Middle frontal gyrus (tissue), 1 donor: ENCODE measurements at regions not wholly inside any gene's neighbourhood (a gene's known extent, or its start where the extent isn't known, plus 50 kb on each side); places are given as distances from the start of the nearest gene placed in this dataset.

Experiments
- DNase-seq: peaks from one replicate; pipeline ENCODE4 v3.0.0-alpha.2; 2015; ENCODE audit warnings: low spot score; ENCODE audit errors: extremely low spot score

DNA sequence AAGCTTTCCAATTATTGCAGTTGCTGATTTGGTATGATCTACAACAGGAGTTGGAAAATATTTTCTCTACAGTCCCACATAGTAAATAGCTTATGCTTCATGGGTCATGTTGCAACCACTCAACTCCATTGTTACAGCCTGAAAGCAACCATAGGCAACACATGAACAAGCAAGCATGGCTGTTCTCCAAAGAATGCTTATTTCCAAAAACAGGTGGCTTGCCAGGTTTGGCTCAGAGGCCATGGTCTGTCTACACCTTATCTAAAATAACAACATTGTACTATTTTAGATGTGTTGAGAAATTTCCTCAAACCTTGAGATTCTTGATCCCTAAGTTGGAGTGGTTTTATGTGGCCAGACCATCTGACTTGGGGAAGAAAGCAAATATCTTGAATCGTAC lies 153.9 kb upstream of the MPPED2 start:
- DNase-seq: no peak

DNA sequence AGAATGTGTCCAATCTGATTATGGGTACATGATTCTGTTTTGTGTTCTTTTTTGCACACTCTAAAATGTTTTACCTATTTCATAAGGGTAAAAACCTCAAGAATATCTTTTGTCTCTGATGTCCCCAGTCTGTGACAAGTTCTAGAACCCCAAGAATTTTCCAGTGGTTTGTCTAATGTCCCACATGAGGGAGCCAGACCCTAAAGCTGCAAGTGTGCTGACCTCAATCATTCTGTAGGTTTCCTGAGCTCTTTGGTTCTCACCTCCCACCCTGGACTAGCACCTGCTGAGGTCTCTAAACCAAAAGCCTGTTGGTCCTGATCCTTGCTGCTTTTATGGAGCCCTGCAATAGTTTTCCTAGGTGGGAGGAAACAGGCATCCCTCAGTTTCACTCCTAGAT lies 149.8 kb upstream of the MPPED2 start:
- no peak for DNase-seq

DNA sequence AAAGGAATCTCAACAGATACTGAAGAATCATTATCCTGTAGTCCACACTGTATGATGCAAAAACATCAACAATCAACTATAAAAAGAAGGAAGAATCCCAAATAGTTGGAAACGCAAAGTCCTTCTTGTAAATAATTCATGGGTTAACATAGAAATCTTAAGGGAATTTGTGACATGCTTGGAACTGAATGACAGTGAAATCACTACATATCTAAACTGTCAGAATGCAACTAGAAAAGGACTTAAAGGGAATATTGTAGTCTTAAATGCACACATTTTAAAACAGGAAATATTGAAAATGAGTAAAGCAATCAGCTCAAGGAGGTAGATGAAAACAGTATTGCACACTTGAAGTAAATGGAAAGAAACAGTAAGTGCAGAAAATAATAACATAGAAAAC lies 147.6 kb upstream of the MPPED2 start:
- no peak for DNase-seq

DNA sequence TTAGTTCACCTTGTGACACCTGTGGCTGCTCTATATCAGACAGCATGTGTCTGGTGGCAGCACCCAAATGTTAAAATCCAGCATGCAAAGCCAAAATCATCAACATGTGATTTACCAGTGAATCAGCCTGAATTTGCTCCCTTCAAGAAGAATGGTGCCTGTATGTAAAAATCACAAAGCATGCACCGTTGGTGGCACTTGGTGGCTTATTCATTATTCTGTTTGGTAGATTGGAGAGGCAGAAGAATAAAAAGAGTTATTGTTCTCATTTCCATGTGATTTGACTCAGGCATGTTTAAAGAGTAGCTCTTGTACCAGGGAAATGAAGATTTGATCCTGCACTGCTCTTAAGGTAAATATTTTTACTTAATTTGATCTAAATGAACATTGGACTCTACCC lies 143.9 kb upstream of the MPPED2 start:
- no peak for DNase-seq

DNA sequence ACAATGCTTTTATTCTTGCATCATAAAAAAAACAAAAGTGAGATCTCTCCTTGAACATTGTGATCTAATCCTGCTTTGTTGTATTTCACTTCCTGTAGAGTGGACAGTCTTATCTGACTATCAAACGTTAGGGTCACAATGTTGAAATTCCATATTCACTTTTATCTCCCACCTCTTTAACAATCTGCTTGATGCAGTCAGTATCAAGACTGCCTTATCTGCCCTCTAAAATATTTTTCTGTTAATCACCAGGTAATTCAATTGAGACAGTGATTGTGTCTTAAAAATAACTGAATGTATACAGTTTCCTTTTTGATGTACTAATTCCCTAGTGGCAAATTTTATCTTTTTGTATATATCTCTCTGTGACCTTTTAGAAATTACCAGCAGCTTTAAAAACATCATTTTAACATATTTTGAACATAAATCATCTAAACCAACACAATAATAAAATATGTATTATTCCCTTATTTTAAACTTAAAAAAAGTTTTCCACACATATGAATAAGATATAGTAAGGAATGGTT lies 143.1 kb upstream of the MPPED2 start:
- DNase-seq: no peak

DNA sequence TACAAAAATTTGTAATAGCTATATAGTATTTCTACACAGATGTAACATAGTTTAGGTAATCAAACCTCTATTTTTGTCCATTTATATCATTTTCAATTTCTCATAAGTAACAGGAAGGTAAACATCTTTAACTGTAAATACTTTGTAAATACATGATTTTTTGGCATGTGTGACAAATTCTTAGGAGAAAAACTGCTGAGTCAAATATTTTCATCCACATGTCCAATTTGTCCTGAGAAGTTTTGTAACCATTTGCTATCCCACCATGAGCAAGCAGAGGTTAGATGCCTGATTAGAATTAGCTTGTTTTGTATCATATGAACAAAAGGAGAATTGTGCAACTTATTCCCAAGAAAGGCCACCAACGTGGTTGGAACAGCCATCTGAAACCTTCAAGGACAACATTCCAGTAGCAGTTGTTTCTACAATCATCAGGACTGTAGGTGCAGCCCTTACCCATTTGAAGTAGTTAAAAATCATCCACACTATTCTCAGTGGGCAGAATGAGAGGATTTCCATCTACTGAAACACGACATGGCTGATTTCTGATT lies 139.6 kb upstream of the MPPED2 start:
- DNase-seq: no peak

DNA sequence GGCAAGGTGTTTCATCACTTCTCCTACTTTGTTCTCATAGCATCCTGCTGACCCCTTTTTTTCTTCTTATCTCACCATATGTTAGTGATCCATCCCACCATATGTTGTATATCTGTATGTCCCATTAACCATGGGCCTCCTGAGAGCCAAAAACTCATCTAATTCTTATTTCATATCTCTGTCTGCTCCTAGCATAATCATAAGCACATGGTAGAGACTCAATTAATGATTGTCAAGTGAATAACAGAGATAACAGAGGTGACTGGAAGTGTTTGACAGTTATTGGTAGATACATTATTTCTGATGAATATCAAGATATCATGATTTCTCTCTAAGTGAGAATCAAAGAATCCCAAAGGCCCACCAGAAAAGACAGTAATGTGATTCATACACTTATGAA lies 138.1 kb upstream of the MPPED2 start:
- DNase-seq: no peak

DNA sequence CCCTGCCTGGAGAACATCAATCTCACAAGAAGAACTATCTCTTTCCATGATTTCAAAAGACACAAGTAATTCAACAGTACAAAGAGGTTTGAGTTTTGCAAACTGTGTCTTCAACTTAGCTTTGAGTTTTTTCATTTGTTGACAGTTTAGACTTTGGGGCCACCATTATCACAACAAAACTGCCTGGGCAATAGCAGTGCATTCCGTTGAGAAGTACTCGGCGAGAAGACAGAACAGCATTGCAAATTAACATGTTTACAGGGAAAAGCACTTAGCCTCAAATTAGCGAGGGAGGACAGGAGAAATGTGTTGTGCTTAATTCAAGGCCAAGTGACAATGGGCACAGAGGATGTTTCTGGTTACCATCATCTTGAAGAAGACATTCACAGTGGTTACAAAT lies 133.2 kb upstream of the MPPED2 start:
- DNase-seq: no peak

DNA sequence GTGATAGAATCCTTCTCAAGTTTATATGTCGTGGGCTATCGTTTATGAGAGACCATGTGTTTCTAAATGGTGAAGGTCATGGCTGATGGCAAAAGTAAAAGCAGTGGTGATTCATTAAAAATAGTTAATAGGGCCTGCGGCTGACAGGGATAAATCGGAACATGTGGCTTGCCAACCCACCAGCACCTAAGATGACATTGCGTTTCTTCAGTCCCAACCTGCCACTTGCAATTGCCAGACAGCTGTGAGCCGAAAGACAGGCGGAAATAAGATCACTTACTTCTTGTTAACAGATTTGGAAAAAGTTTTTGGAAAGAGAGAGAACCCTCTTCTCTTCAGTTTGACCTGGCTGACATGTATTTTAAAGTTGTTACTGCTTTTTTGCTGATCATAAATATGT lies 131.5 kb upstream of the MPPED2 start:
- DNase-seq: no peak

DNA sequence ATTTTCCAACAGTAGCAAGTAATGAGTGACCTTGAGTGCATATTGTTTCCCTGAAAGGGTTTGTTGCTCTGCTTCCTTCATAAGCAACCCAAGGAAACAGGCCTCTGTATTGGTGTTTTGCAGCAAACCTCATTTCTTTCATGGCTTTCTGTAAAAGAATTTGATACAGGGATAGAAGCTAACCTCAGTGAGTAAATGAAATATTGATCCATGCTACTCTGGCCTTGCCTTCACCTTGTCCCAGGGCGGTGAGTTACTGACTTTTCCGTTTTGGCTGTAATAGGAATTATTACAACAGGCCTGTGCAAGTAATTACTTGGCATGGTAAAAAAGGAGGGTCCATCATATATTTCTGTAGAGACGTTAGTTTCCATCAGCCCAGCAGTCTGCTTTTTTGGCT lies 130.9 kb upstream of the MPPED2 start:
- no peak for DNase-seq

DNA sequence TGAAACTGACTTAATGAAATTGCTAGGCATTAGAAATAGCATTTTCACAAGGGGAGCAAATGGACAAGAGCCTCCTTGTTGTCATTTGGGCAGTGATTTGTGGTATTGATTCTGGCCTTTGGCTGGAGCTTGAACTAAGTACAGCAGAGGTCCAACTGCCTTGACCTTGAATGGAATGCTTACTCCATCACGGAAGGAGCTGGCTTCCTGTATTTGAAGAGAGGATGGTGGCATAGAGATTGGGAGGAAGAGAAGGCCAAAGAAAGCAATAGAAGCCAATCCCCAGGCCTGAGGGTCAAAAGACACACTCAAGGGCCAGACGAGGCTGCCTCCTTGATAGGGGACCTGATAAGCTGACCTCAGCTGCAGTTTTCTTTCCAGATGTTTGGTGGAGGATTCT lies 126.6 kb upstream of the MPPED2 start:
- DNase-seq: no peak

DNA sequence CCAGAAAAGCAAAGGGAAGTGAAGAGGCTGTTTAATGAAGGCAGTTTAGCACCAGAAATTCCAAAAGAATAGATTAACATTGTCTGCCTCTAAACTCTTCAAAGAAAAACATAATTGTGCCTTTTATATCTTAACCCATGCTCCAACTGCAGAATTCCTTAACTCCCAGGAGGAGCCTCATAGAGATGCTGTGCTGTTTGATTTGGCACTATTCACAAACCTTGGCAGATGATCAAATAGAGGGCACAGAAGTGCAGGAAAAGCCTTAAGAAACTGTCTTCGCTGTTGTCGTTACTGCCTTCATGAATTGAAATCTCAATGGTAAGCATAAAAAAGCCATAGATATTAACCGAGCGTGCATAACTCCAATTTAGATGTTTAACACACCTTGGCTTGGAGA lies 124.1 kb upstream of the MPPED2 start:
- no peak for DNase-seq

DNA sequence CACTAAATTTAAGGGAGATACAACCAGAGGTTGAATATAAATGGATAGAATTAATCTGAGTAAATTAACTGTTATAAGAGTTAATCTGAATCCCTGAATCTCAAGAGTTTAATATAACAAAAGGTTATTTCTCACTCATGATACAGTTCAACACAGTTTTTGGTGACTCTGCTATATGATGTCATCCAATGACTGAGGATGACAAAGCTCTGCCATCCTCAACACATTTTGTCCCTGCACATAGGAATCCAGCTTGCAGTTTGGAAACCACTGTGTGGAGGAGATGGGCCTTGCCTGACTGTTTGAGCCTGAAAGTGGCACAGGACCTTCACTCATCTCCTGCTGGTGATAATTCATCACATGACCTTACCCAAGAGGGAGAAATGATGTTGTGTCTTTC lies 121.0 kb upstream of the MPPED2 start:
- no peak for DNase-seq

DNA sequence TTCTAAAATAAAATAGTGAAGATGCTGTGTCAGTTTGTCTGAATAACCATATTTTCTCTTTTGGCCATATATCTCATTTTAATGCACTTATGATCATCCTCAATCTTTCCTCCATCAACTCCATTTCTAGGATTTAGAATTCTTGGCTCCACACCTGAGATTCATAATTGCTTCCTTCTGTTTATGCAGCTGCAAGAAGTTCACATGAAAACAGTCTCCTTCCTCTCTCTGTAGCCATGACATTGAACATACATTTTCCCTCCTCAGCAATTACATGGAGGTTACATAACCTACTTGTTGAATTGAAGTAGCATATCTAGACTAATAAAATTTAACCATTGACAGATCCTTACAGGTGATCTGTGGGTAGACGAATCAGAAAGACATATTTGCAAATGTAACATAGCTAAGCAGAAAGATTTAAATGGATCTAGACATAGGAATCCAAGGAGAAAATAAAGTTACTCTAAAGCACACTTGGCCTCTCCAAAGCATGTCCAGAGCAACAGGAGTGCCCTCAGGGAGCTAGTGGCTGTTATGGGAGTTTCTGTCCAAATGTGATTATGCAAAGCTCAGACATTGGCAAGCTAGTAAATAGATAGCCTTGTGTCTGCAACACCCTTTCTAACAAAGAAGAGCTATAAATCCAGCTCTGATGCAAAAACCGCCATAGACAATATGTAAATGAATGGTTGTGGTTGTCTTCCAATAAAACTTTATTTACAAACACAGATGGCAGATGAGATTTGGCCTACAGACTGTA lies 119.9 kb upstream of the MPPED2 start:
- no peak for DNase-seq

DNA sequence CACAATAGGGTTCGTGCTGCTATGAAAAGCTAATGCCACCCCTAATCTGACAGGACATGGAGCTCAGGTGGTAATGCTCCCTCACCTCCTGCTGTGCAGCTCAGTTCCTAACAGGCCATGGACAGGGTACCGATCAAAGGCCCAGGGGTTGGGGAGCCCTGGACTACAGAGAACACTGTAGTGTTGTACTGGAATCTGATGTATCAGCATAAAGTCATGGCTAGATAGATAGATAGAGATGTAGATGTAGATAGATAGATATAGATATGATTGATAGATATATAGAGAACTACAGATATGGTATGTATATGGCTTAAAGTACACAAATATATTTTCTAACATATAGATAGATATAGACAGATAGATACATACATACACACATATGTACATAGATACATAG lies 112.3 kb upstream of the MPPED2 start:
- no peak for DNase-seq

DNA sequence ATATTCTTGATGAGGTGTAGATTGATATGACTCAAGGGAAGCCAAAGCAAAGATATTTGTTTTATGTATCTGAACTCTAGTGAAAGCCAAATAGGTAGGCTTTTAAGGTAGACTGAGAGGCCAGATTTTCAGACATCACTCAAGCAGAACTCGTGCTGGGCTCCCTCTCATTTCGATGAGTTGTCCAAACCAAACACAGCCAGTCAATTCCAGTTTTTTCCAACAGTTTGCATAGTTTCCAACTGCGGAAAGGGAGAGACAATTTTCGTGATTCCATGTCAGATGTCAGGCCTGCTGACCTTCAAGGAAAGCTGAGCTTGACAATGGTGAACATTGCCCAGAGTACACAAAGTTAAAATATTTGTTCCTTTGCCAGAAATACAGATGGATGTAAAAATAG lies 110.9 kb upstream of the MPPED2 start:
- DNase-seq: no peak

DNA sequence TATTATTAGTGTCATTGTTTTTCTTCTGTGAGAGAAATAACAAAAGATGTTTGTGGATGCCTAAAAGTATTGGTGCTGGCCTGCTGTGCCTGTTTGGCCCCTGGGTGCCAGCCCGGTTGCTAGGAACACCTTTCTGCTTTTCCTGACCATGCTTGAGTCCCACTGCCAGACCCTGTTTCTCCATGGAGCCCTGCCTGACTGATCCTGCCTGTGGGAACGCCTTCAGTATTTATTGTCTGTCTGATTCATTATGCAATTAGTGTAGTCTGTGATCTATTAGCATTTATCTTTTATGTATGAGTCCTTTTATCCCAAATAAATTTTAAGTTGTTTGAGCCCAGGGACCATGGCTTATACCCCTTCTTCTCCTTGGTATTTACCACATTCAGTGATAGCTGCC lies 98.6 kb upstream of the MPPED2 start:
- DNase-seq: no peak

DNA sequence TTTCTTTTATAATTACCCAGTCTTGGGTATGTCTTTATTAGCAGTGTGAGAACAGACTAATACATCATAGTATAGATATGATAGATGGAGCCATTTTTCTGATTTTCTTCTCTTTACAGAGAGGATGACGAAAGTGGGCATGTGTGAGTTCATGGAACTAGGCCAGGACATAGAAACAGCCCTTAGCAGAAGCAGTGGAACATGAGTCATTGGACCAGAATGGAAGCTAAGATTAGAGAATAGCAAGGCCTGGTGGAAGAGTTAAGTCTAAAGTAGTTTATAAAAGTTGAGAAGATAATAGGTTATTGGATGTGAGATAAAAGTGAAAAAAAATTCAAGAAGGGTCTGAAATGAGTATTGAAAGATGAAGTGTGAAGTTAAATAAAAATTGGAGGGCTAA lies 97.0 kb upstream of the MPPED2 start:
- DNase-seq: no peak

DNA sequence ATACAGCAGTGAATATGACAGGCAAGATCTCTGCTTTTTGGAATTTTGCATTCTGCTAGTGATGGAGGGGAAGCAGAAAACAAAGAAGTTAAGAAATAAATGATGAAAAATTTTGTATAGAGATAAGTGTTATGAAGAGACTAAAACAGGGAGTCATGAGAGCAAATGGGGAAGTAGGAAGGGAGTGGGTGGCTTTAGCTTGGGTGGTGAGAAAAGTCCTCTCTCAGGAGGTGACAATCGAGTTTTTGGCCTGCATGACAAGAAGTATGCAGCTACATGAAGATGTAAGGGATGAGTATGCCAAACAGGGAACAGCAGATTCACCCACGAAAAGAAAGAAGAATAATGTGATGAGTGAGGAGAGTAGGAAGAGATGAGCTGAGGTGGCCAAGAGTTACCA lies 80.7 kb upstream of the MPPED2 start:
- no peak for DNase-seq

DNA sequence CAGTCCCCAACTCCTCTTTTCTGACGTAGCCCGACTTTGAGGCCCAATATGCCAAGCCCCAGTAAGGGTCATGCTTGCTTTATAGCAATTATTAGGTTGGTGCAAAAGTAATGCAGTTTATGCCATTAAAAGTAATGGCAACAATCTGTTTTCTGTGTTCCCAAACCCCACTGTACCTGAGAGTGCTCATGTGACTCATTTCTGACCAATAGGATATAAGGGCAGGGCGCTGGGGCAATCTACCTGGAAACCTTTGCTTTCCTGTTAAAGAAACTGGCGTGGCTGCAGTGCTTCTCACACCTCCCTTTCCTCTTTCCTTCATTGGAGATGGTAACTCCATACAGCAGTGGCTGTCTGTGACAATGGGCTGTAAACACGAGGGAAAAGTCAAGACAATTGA lies 78.9 kb upstream of the MPPED2 start:
- DNase-seq: no peak

DNA sequence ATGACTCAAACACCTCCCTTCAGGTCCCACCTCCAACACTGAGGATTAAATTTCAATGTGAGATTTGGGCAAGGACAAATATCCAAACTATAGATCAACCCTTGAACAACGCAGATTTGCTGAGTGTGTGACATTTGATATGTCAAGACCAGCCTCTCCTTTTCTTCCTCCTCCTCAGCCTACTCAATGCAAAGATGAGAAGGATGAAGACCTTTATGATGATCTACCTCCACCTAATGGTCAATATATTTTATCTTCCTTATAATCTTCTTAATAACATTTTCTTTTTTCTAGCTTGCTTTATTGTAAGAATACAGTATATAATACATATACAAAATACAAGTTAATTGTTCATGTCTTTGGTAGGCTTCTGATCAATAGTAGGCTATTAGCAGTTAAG lies 67.5 kb upstream of the MPPED2 start:
- DNase-seq: no peak

DNA sequence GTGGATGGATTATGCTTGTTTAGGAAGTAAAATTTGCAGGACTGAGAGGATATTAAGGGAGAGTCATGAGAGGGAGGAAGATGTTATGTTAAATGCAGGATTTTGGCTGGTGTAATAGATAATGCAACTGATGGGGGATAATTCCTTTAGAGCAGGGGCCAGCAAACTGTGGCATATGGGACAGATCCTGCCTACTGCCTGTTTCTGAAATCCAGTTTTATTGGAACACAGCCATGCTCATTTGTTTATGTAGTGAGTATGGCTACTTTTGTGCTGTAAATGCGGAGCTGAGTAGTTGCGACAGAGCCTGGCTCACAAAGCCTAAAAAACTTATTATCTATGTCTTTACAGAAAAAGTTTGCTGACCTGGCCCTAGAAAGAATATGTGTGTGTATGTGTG lies 66.6 kb upstream of the MPPED2 start:
- no peak for DNase-seq

DNA sequence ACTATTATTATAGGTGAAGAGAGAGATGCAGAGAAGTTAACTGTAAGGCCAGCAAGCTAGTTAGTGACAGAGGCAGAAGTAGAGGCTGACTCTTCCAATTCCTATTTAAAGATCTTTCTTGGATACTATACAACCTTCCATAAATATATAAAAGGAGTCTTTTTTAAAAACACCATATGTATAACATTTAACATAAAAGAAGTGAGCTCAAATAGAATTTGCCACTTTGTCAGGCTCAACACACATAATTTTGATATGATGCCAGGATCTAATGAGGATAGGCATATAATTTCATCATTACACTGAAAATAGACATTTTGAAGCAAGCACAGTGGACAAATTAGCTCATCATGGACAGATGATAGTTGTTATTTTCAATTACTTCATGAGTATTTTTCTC lies 64.1 kb upstream of the MPPED2 start:
- peak; percentile 29 for DNase-seq
